ENCODE measurements at regions not wholly inside any gene's neighbourhood (a gene's known extent, or its start where the extent isn't known, plus 50 kb on each side); places are given as distances from the start of the nearest gene placed in this dataset.

GRCh38 chr5:68920888-68921287 is 172.9 kb upstream of the SLC30A5 start:
- BruUV-seq (replicated peaks), result no TSS peak
- H3K27me3 ChIP-seq (ENCODE audit: control insufficient read depth, insufficient read depth, low read length), result peaks cover 5% of the 10 kb centered on the region

GRCh38 chr5:68922172-68922987 is 171.4 kb upstream of the SLC30A5 start:
- H3K36me3 ChIP-seq (ENCODE audit: control insufficient read depth, insufficient read depth, low read length), result no peaks in the 10 kb centered on the region
- no peaks in the 10 kb centered on the region for H3K4me1 ChIP-seq (ENCODE audit: control insufficient read depth, insufficient read depth, low read length)
- TF ChIP-seq CTCF (IDR thresholded peaks at IDR 0.05) (no peak), SIN3A (IDR thresholded peaks at IDR 0.05; ENCODE audit: borderline replicate concordance, insufficient read depth, low read depth, low read length) (no peak), REST (IDR thresholded peaks at IDR 0.05; ENCODE audit: insufficient read depth in 1 of 2, low read depth in 2 of 2, low read length in 1 of 2) (no peak), TCF7L2 (IDR thresholded peaks at IDR 0.05; ENCODE audit: low read depth, low read length) (no peak), POLR2AphosphoS5 (IDR thresholded peaks at IDR 0.05; ENCODE audit: low read depth, low read length) (no peak)
- H3K27ac ChIP-seq (ENCODE audit: low read length), result no peak overlapping the region
- peaks cover 5% of the 10 kb centered on the region for H3K27me3 ChIP-seq (ENCODE audit: control insufficient read depth, insufficient read depth, low read length)
- intact Hi-C loops (cut with micrococcal nuclease; ENCODE audit: unreplicated experiment), result no loop called here
- DNase-seq (ENCODE audit: low read depth, low spot score), result no peak
- in situ Hi-C loops (cut with HindIII; ENCODE audit: low pct_unique_long_range_greater_than_20kb, low sequenced_read_pairs), result no loop called here
- no peak overlapping the region for H3K4me3 ChIP-seq (ENCODE audit: low read depth in 2 of 2, low read length in 2 of 2)
- POLR2A ChIA-PET, result interaction anchor here (0.7 kb wide), 1 partner anchor 203 kb away, joined by 17 read pairs; no protein-coding TSS in a partner anchor
- no peaks in the 10 kb centered on the region for H3K9me3 ChIP-seq (ENCODE audit: control insufficient read depth, insufficient read depth, low read depth, low read length)
- CTCF ChIA-PET, result no interaction called here
- ATAC-seq, result no peak
- BruUV-seq (replicated peaks), result no TSS peak

More at GRCh38 chr5:68920888-68921287, 172.9 kb upstream of the SLC30A5 start:
- Histone ChIP-seq H3K36me3 (ENCODE audit: control insufficient read depth, insufficient read depth, low read length) (no peaks in the 10 kb centered on the region), H3K9me3 (ENCODE audit: control insufficient read depth, insufficient read depth, low read depth, low read length) (no peaks in the 10 kb centered on the region), H3K4me3 (ENCODE audit: low read depth in 2 of 2, low read length in 2 of 2) (no peak overlapping the region), H3K4me1 (ENCODE audit: control insufficient read depth, insufficient read depth, low read length) (no peaks in the 10 kb centered on the region), H3K27ac (ENCODE audit: low read length) (no peak overlapping the region)
- CTCF ChIA-PET, result no interaction called here
- in situ Hi-C loops (cut with HindIII; ENCODE audit: low pct_unique_long_range_greater_than_20kb, low sequenced_read_pairs), result no loop called here
- intact Hi-C loops (cut with micrococcal nuclease; ENCODE audit: unreplicated experiment), result no loop called here
- TF ChIP-seq REST (IDR thresholded peaks at IDR 0.05; ENCODE audit: insufficient read depth in 1 of 2, low read depth in 2 of 2, low read length in 1 of 2), result no peak
- no peak for TF ChIP-seq CTCF (IDR thresholded peaks at IDR 0.05)
- no peak for TF ChIP-seq TCF7L2 (IDR thresholded peaks at IDR 0.05; ENCODE audit: low read depth, low read length)
- TF ChIP-seq SIN3A (IDR thresholded peaks at IDR 0.05; ENCODE audit: borderline replicate concordance, insufficient read depth, low read depth, low read length), result no peak
- no peak for TF ChIP-seq POLR2AphosphoS5 (IDR thresholded peaks at IDR 0.05; ENCODE audit: low read depth, low read length)
- ATAC-seq, result no peak
- DNase-seq (ENCODE audit: low read depth, low spot score), result no peak
- POLR2A ChIA-PET, result no interaction called here
